Endodermal cell (in vitro differentiated cells): ENCODE measurements at regions not wholly inside any gene's neighbourhood (a gene's known extent, or its start where the extent isn't known, plus 50 kb on each side); places are given as distances from the start of the nearest gene placed in this dataset.

Experiments used
- DNase-seq: peaks from one replicate; pipeline ENCODE4 v3.0.0-alpha.2; 2017
- H3K27ac ChIP-seq: 2 replicates; pipeline ENCODE4 v1.5.1; 2013; ENCODE audit warnings: mild to moderate bottlenecking, low read depth, low read length, moderate library complexity
- H3K27me3 ChIP-seq: 2 replicates; pipeline ENCODE4 v1.6.1; 2013; ENCODE audit warnings: mild to moderate bottlenecking, low read length, moderate library complexity; ENCODE audit not compliant: insufficient read depth, control insufficient read depth, poor library complexity, severe bottlenecking
- H3K36me3 ChIP-seq: 2 replicates; pipeline ENCODE4 v1.7.0; 2013; ENCODE audit warnings: mild to moderate bottlenecking, low read length, moderate library complexity; ENCODE audit not compliant: control insufficient read depth, insufficient read depth
- H3K4me1 ChIP-seq: one replicate; pipeline ENCODE4 v1.7.0; 2013; ENCODE audit warnings: low read length; ENCODE audit not compliant: control insufficient read depth, insufficient read depth
- H3K4me3 ChIP-seq: 2 replicates; pipeline ENCODE4 v1.5.1; 2013; ENCODE audit warnings: mild to moderate bottlenecking, low read length, moderate library complexity
- H3K9ac ChIP-seq: 2 replicates; pipeline ENCODE4 v1.6.1; 2013; ENCODE audit warnings: mild to moderate bottlenecking, low read length, moderate library complexity; ENCODE audit not compliant: poor library complexity, severe bottlenecking; ENCODE audit errors: extremely low read depth
- H3K9me3 ChIP-seq: 2 replicates; pipeline ENCODE4 v1.6.1; 2013; ENCODE audit warnings: mild to moderate bottlenecking, low read length, moderate library complexity; ENCODE audit not compliant: control insufficient read depth
- H3K27ac Mint-ChIP-seq: 2 replicates; pipeline ENCODE4 v1.8.0; 2020; ENCODE audit warnings: mixed read lengths
- H3K27me3 Mint-ChIP-seq: 2 replicates; pipeline ENCODE4 v1.8.0; 2021; ENCODE audit warnings: mild to moderate bottlenecking, mixed read lengths; ENCODE audit not compliant: insufficient read depth
- H3K36me3 Mint-ChIP-seq: 2 replicates; pipeline ENCODE4 v1.8.0; 2020; ENCODE audit warnings: low read depth, mixed read lengths
- H3K4me1 Mint-ChIP-seq: 2 replicates; pipeline ENCODE4 v1.8.0; 2020; ENCODE audit warnings: mixed read lengths
- H3K4me3 Mint-ChIP-seq: 2 replicates; pipeline ENCODE4 v1.8.0; 2020; ENCODE audit warnings: mild to moderate bottlenecking, moderate library complexity, mixed read lengths
- H3K9me3 Mint-ChIP-seq: 2 replicates; pipeline ENCODE4 v1.8.0; 2020; ENCODE audit warnings: mild to moderate bottlenecking, mixed read lengths
- WGBS, 2 experiments: methylation state at CpG; one replicate each; pipeline versions ENCODE4 v1.1.5 to v1.1.7; 2013; ENCODE audit warnings: missing lambda C conversion rate in 2 of 2, mixed read lengths in 1 of 2; ENCODE audit not compliant: insufficient coverage in 1 of 2, insufficient read length in 1 of 2; 5-methylcytosine and 5-hydroxymethylcytosine counted together
- TF ChIP-seq, protein P1 (sequence below): fragments of 200-600 bp; sonication (generic); conservative IDR thresholded peaks from 2 replicates; pipeline ENCODE4 v1.5.0; 2021; ENCODE audit warnings: antibody characterized with exemption, mild to moderate bottlenecking

DNA sequence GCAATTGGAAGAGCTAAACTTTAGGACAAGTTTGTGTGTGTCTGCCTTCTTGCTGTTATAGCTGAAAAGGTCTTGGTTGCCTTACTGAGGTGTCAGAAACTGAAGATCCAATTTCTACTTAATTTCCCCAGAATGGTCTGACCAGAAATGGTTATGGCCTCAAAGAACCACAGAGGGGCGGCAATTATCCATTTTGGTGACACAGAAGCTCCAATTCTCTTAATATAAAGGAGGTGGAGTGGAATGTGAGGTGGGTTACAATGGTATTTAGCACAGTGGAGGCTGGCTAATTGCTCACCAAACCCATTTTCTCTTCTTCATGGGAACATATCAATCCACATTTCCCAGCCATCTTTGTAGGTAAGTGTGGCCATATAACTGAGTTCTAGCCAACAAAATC is 1157.2 kb downstream of the OLFM4 start:
- TF ChIP-seq, protein P1, sequence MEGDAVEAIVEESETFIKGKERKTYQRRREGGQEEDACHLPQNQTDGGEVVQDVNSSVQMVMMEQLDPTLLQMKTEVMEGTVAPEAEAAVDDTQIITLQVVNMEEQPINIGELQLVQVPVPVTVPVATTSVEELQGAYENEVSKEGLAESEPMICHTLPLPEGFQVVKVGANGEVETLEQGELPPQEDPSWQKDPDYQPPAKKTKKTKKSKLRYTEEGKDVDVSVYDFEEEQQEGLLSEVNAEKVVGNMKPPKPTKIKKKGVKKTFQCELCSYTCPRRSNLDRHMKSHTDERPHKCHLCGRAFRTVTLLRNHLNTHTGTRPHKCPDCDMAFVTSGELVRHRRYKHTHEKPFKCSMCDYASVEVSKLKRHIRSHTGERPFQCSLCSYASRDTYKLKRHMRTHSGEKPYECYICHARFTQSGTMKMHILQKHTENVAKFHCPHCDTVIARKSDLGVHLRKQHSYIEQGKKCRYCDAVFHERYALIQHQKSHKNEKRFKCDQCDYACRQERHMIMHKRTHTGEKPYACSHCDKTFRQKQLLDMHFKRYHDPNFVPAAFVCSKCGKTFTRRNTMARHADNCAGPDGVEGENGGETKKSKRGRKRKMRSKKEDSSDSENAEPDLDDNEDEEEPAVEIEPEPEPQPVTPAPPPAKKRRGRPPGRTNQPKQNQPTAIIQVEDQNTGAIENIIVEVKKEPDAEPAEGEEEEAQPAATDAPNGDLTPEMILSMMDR = peak; percentile 82
- Mint-ChIP-seq H3K27me3 (no peaks in the 10 kb centered on the region), H3K36me3 (no peaks in the 10 kb centered on the region), H3K4me3 (no peak overlapping the region), H3K27ac (peak overlapping the region; percentile 34), H3K9me3 (no peaks in the 10 kb centered on the region), H3K4me1 (peaks cover 34% of the 10 kb centered on the region)
- no peaks in the 10 kb centered on the region for H3K36me3 ChIP-seq
- H3K4me1 ChIP-seq = peaks cover 12% of the 10 kb centered on the region
- peak; percentile 80 for DNase-seq
- H3K27ac ChIP-seq = no peak overlapping the region
- H3K4me3 ChIP-seq = no peak overlapping the region
- no peaks in the 10 kb centered on the region for H3K27me3 ChIP-seq
- no peak overlapping the region for H3K9ac ChIP-seq
- 22% methylated on average over 1 of the region's 1 CpG; no CpG with 5 or more reads in 1 of the 2 experiments for WGBS, 2 experiments
- no peaks in the 10 kb centered on the region for H3K9me3 ChIP-seq

DNA sequence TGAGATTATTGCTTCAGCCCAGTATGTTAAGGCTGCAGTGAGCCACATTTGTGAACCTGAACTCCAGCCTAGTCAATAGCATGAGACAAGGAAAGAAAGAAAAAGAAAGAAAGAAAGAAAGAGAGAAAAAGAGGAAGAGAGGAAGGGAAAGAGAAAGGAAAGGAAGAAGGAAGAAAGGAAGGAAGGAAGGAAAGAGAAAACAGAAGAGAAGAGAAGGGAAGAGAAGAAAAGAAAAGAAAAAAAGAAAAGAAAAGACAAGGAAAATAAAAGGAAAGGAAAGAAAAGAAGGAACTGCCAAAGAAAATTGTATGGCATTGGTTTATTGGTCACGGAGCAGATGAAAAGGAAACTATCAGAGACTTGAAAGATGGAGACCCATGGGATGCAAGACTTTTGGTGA is 1158.8 kb downstream of the OLFM4 start:
- no peak overlapping the region for H3K4me3 ChIP-seq
- H3K36me3 ChIP-seq = no peaks in the 10 kb centered on the region
- TF ChIP-seq, protein P1 = no peak
- WGBS, 2 experiments = 95 to 100% methylated on average over 1 of the region's 1 CpG
- no peak overlapping the region for H3K27ac ChIP-seq
- Mint-ChIP-seq H3K36me3 (no peaks in the 10 kb centered on the region), H3K4me3 (no peak overlapping the region), H3K9me3 (no peaks in the 10 kb centered on the region), H3K27ac (no peak overlapping the region), H3K4me1 (peaks cover 39% of the 10 kb centered on the region), H3K27me3 (no peaks in the 10 kb centered on the region)
- peaks cover 12% of the 10 kb centered on the region for H3K4me1 ChIP-seq
- H3K9me3 ChIP-seq = no peaks in the 10 kb centered on the region
- no peak for DNase-seq
- H3K9ac ChIP-seq = no peak overlapping the region
- no peaks in the 10 kb centered on the region for H3K27me3 ChIP-seq

DNA sequence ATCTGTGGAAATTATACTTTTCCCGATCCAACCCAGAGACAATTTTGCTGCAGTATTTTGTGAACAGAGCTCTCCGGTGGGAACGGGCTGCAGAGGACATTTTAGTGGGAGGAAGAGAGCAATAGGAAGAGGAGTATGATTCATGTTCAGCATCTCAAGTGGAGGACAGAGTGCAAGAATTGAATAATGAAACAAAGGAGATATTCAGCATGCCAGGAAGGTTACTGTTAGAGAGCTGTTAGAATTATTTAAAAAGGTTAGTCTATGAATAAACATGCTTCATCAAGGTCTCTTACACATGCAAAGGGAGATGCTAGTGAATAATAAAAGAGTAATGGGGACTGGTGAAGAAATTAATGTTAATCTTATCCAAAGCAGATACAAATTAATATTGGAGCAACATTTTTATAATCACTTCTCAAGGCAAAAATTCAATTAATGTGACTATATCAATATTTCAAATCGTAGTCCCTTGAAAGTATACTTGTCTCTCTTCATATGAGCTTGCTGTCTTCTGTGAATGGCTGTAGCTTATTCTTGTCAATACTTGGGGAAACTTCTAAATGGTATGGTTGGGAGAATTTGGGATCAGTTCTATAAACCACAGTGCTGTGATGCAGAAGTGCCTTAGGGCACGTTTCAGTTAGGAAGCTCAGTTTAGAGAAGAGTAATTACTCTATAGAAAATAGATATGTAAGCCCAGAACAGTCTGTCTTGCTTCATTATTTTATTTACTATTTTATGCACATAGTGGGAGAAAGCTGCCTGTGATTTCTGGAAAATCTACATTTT is 1165.8 kb downstream of the OLFM4 start:
- no peak overlapping the region for H3K9ac ChIP-seq
- no peak overlapping the region for H3K4me3 Mint-ChIP-seq
- peaks cover 3% of the 10 kb centered on the region for H3K4me1 ChIP-seq
- H3K36me3 Mint-ChIP-seq = no peaks in the 10 kb centered on the region
- WGBS, 2 experiments = 50 to 68% methylated on average over 2 to 5 of the region's 5 CpGs
- no peak for DNase-seq
- H3K27me3 ChIP-seq = no peaks in the 10 kb centered on the region
- no peak overlapping the region for H3K27ac ChIP-seq
- H3K9me3 ChIP-seq = no peaks in the 10 kb centered on the region
- H3K36me3 ChIP-seq = no peaks in the 10 kb centered on the region
- H3K9me3 Mint-ChIP-seq = no peaks in the 10 kb centered on the region
- no peaks in the 10 kb centered on the region for H3K27me3 Mint-ChIP-seq
- TF ChIP-seq, protein P1 = no peak
- H3K4me1 Mint-ChIP-seq = peaks cover 19% of the 10 kb centered on the region
- no peak overlapping the region for H3K27ac Mint-ChIP-seq
- H3K4me3 ChIP-seq = no peak overlapping the region
